ENCODE measurements at regions not wholly inside any gene's neighbourhood (a gene's known extent, or its start where the extent isn't known, plus 50 kb on each side); places are given as distances from the start of the nearest gene placed in this dataset.

DNA sequence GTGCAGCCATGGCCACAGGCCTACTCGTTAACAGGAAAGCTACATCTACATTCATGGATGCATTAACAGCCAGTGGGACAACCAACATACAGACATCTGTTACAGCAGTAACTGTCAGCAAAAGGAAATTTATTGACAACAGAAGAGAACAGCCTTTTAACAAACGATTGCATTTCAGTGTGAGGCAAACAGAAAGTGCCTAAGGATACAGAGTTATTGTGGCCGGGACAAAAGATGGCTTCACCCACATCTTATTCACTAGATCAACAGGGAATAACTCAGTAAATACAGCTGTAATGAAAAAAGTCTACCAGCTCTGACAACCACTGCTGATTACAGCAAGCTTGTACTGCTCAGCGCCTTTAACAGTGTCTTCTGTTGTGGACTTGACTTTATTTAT, 61.5 kb upstream of the TBL1X start:
- TF ChIP-seq, protein P1, sequence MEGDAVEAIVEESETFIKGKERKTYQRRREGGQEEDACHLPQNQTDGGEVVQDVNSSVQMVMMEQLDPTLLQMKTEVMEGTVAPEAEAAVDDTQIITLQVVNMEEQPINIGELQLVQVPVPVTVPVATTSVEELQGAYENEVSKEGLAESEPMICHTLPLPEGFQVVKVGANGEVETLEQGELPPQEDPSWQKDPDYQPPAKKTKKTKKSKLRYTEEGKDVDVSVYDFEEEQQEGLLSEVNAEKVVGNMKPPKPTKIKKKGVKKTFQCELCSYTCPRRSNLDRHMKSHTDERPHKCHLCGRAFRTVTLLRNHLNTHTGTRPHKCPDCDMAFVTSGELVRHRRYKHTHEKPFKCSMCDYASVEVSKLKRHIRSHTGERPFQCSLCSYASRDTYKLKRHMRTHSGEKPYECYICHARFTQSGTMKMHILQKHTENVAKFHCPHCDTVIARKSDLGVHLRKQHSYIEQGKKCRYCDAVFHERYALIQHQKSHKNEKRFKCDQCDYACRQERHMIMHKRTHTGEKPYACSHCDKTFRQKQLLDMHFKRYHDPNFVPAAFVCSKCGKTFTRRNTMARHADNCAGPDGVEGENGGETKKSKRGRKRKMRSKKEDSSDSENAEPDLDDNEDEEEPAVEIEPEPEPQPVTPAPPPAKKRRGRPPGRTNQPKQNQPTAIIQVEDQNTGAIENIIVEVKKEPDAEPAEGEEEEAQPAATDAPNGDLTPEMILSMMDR (IDR thresholded peaks at IDR 0.05), result no peak
- TF ChIP-seq EZH2 (IDR thresholded peaks at IDR 0.05) (no peak), EZH2phosphoT487 (IDR thresholded peaks at IDR 0.05) (no peak)

Measured in neural progenitor cell (in vitro differentiated cells).